K562 (cell line): ENCODE measurements at regions not wholly inside any gene's neighbourhood (a gene's known extent, or its start where the extent isn't known, plus 50 kb on each side); places are given as distances from the start of the nearest gene placed in this dataset.

Experiments
- EGR1 ChIP-seq: fragments of 450-650 bp; conservative IDR thresholded peaks from 2 replicates; pipeline ENCODE4 v1.6.1; 2017; ENCODE audit warnings: mild to moderate bottlenecking
- ESRRB ChIP-seq: fragments of 250-450 bp; sonication (Bioruptor Pico); IDR thresholded peaks from 2 replicates; pipeline ENCODE4 v1.5.0; 2020; ENCODE audit warnings: mild to moderate bottlenecking, moderate library complexity, borderline replicate concordance
- JUNB ChIP-seq: fragments of 450-650 bp; formaldehyde crosslinking; conservative IDR thresholded peaks from 2 replicates; pipeline ENCODE4 v1.4.0; 2020; ENCODE audit warnings: mild to moderate bottlenecking
- MED1 ChIP-seq: sonication (generic); formaldehyde crosslinking; IDR thresholded peaks from 2 replicates; pipeline ENCODE4 v1.8.1; 2023; ENCODE audit warnings: missing genetic modification reagents, borderline replicate concordance
- RHOXF2B ChIP-seq: fragments of 250-450 bp; sonication (Bioruptor Pico); conservative IDR thresholded peaks from 2 replicates; pipeline ENCODE4 v1.5.1; 2021
- THRA ChIP-seq: fragments of 450-650 bp; IDR thresholded peaks from 2 replicates; pipeline ENCODE4 v1.6.1; 2017; ENCODE audit warnings: mild to moderate bottlenecking, moderate library complexity
- TSHZ1 ChIP-seq: fragments of 250-450 bp; sonication (Bioruptor Pico); IDR thresholded peaks from 2 replicates; pipeline ENCODE4 v1.4.0; 2020; ENCODE audit warnings: mild to moderate bottlenecking, moderate library complexity
- ZNF561 ChIP-seq: fragments of 450-650 bp; formaldehyde crosslinking; conservative IDR thresholded peaks from 2 replicates; pipeline ENCODE4 v1.4.0; 2020; ENCODE audit warnings: mild to moderate bottlenecking, moderate library complexity
- ZNF584 ChIP-seq: fragments of 200-800 bp; sonication (Bioruptor generic); IDR thresholded peaks from 2 replicates; pipeline ENCODE4 v1.6.1; 2016; ENCODE audit warnings: low read depth, mild to moderate bottlenecking, missing genetic modification characterization, missing compliant biosample characterization
- TF ChIP-seq, protein P1 (sequence below), 2 experiments: fragments of 450-650 bp; formaldehyde crosslinking in 1 of 2; IDR thresholded peaks; 2 replicates each; pipeline versions ENCODE4 v1.4.0 to v1.6.1; 2014 to 2020; ENCODE audit warnings: mild to moderate bottlenecking in 2 of 2, borderline replicate concordance in 1 of 2, low read depth in 1 of 2
- TF ChIP-seq, protein P2 (sequence below), 2 experiments: IDR thresholded peaks; 2 replicates each; pipeline ENCODE4 v1.6.1; 2011; ENCODE audit warnings: borderline replicate concordance in 1 of 2, control low read depth in 1 of 2, low read depth in 1 of 2, low read length in 1 of 2, mild to moderate bottlenecking in 1 of 2, mixed read lengths in 1 of 2, moderate library complexity in 1 of 2; ENCODE audit not compliant: insufficient read depth in 1 of 2, insufficient read length in 1 of 2, poor library complexity in 1 of 2, severe bottlenecking in 1 of 2; ENCODE audit errors: extremely low read depth in 1 of 2

DNA sequence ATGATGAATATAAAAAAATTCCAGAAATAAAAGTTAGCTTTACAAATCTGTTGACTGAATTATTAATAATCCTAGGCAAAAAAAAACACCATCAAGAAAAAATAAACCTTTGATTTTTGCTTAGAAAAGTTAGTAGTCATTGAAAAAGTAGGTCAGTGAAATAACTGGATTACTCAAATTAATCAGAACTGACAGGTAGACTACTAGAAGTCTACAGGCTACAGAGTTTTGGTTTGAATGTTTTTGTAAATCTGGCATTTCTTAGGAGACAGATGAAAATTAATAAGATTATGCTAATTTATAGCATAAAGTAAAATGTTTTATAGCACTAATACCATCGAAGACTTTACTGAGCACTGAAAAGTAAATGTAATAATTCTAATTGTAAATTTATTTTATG is 511.9 kb downstream of the PTPRC start (continued):
- TF ChIP-seq TSHZ1 (CRISPR knock-in tag) = no peak
- no peak for TF ChIP-seq THRA
- no peak for TF ChIP-seq ESRRB (CRISPR knock-in tag)
- no peak for TF ChIP-seq EGR1
- TF ChIP-seq JUNB = no peak
- TF ChIP-seq ZNF584 = no peak
- TF ChIP-seq RHOXF2B = no peak
- TF ChIP-seq, protein P1, sequence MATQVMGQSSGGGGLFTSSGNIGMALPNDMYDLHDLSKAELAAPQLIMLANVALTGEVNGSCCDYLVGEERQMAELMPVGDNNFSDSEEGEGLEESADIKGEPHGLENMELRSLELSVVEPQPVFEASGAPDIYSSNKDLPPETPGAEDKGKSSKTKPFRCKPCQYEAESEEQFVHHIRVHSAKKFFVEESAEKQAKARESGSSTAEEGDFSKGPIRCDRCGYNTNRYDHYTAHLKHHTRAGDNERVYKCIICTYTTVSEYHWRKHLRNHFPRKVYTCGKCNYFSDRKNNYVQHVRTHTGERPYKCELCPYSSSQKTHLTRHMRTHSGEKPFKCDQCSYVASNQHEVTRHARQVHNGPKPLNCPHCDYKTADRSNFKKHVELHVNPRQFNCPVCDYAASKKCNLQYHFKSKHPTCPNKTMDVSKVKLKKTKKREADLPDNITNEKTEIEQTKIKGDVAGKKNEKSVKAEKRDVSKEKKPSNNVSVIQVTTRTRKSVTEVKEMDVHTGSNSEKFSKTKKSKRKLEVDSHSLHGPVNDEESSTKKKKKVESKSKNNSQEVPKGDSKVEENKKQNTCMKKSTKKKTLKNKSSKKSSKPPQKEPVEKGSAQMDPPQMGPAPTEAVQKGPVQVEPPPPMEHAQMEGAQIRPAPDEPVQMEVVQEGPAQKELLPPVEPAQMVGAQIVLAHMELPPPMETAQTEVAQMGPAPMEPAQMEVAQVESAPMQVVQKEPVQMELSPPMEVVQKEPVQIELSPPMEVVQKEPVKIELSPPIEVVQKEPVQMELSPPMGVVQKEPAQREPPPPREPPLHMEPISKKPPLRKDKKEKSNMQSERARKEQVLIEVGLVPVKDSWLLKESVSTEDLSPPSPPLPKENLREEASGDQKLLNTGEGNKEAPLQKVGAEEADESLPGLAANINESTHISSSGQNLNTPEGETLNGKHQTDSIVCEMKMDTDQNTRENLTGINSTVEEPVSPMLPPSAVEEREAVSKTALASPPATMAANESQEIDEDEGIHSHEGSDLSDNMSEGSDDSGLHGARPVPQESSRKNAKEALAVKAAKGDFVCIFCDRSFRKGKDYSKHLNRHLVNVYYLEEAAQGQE (IDR thresholded peaks at IDR 0.05; ENCODE audit: borderline replicate concordance) = no peak
- TF ChIP-seq, protein P1 (CRISPR knock-in tag; IDR thresholded peaks at IDR 0.05; ENCODE audit: low read depth) = no peak
- TF ChIP-seq MED1 (CRISPR knock-in tag) = no peak
- TF ChIP-seq, protein P2, sequence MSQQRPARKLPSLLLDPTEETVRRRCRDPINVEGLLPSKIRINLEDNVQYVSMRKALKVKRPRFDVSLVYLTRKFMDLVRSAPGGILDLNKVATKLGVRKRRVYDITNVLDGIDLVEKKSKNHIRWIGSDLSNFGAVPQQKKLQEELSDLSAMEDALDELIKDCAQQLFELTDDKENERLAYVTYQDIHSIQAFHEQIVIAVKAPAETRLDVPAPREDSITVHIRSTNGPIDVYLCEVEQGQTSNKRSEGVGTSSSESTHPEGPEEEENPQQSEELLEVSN (IDR thresholded peaks at IDR 0.05; ENCODE audit: borderline replicate concordance in 1 of 2, extremely low read depth in 1 of 2, insufficient read depth in 1 of 2, insufficient read length in 1 of 2, low read depth in 1 of 2, low read length in 1 of 2, poor library complexity in 1 of 2, severe bottlenecking in 1 of 2) = no peak
- no peak for TF ChIP-seq ZNF561 (CRISPR knock-in tag)
